ENCODE measurements at regions not wholly inside any gene's neighbourhood (a gene's known extent, or its start where the extent isn't known, plus 50 kb on each side); places are given as distances from the start of the nearest gene placed in this dataset.
"Not testable (repeated sequence)": the region's sequence is repeated elsewhere in the genome, so short reads cannot be mapped to it uniquely, and the experiment has no call there.

DNA sequence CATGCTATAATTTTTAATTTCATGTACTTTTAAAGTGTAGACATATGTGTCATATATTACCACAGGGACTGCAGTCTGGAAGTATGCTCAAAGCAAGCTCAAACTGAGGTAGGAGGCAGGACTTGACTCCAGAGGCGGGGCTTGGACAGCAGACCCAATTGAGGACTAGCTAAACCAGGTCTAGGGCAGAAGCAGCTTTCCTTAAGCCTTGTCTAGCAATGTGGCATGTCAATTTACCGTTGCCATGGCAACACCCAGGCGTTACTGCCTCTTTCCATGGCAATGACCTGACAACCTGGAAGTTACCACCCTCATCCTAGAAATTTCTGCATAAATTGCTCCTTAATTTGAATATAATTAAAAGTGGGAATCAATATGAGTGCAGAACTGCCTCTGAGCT, 249.2 kb upstream of the CXorf66 start:
- WGBS, 2 experiments (ENCODE audit: insufficient coverage in 1 of 2, insufficient read length in 1 of 2) = 43% methylated on average over 2 of the region's 3 CpGs; no CpG with 5 or more reads in 1 of the 2 experiments
- H3K4me1 Mint-ChIP-seq; H3K27me3 ChIP-seq (ENCODE audit: control insufficient read depth, insufficient read depth, low read length, poor library complexity, severe bottlenecking); H3K4me1 ChIP-seq (ENCODE audit: control insufficient read depth, insufficient read depth, low read length); H3K27me3 Mint-ChIP-seq (ENCODE audit: insufficient read depth); H3K4me3 Mint-ChIP-seq; DNase-seq; H3K36me3 Mint-ChIP-seq (ENCODE audit: low read depth); H3K9me3 Mint-ChIP-seq; H3K4me3 ChIP-seq (ENCODE audit: low read length); H3K36me3 ChIP-seq (ENCODE audit: control insufficient read depth, insufficient read depth, low read length); H3K27ac Mint-ChIP-seq; H3K27ac ChIP-seq (ENCODE audit: low read depth, low read length); H3K9ac ChIP-seq (ENCODE audit: extremely low read depth, low read length, poor library complexity, severe bottlenecking); H3K9me3 ChIP-seq (ENCODE audit: control insufficient read depth, low read length): not testable (repeated sequence)

DNA sequence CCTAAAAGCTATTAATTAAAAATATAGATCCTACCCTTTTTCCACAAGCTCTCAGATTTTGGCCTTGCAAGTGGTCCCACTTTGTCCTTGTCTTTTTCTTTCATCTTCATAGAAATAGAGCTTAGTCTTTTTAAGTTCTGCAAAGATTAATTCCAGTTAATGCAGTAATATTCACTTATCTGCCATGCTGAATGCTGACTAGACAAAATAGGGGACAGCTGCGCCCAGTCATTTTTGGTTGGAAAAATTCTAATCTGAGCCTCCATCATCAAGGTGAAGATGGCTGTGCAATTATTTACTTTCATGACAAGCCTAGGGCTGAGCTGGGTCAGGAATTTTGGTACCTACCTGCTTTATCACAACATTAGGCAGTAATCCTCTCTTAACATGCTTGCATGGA, 241.3 kb upstream of the CXorf66 start:
- Mint-ChIP-seq H3K27ac (no peak overlapping the region), H3K4me1 (peaks cover 5% of the 10 kb centered on the region), H3K36me3 (ENCODE audit: low read depth) (no peaks in the 10 kb centered on the region), H3K4me3 (no peak overlapping the region), H3K27me3 (ENCODE audit: insufficient read depth) (no peaks in the 10 kb centered on the region), H3K9me3 (no peaks in the 10 kb centered on the region)
- DNase-seq = no peak
- TF ChIP-seq, protein P1, sequence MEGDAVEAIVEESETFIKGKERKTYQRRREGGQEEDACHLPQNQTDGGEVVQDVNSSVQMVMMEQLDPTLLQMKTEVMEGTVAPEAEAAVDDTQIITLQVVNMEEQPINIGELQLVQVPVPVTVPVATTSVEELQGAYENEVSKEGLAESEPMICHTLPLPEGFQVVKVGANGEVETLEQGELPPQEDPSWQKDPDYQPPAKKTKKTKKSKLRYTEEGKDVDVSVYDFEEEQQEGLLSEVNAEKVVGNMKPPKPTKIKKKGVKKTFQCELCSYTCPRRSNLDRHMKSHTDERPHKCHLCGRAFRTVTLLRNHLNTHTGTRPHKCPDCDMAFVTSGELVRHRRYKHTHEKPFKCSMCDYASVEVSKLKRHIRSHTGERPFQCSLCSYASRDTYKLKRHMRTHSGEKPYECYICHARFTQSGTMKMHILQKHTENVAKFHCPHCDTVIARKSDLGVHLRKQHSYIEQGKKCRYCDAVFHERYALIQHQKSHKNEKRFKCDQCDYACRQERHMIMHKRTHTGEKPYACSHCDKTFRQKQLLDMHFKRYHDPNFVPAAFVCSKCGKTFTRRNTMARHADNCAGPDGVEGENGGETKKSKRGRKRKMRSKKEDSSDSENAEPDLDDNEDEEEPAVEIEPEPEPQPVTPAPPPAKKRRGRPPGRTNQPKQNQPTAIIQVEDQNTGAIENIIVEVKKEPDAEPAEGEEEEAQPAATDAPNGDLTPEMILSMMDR (conservative IDR thresholded peaks at IDR 0.05) = no peak
- H3K36me3 ChIP-seq (ENCODE audit: control insufficient read depth, insufficient read depth, low read length) = no peaks in the 10 kb centered on the region
- WGBS, 2 experiments (ENCODE audit: insufficient coverage in 1 of 2, insufficient read length in 1 of 2) = 100% methylated on average over 1 of the region's 1 CpG; no CpG with 5 or more reads in 1 of the 2 experiments
- no peak overlapping the region for H3K9ac ChIP-seq (ENCODE audit: extremely low read depth, low read length, poor library complexity, severe bottlenecking)
- no peaks in the 10 kb centered on the region for H3K9me3 ChIP-seq (ENCODE audit: control insufficient read depth, low read length)
- H3K4me1 ChIP-seq (ENCODE audit: control insufficient read depth, insufficient read depth, low read length) = no peaks in the 10 kb centered on the region
- no peaks in the 10 kb centered on the region for H3K27me3 ChIP-seq (ENCODE audit: control insufficient read depth, insufficient read depth, low read length, poor library complexity, severe bottlenecking)
- H3K27ac ChIP-seq (ENCODE audit: low read depth, low read length) = no peak overlapping the region
- no peak overlapping the region for H3K4me3 ChIP-seq (ENCODE audit: low read length)

DNA sequence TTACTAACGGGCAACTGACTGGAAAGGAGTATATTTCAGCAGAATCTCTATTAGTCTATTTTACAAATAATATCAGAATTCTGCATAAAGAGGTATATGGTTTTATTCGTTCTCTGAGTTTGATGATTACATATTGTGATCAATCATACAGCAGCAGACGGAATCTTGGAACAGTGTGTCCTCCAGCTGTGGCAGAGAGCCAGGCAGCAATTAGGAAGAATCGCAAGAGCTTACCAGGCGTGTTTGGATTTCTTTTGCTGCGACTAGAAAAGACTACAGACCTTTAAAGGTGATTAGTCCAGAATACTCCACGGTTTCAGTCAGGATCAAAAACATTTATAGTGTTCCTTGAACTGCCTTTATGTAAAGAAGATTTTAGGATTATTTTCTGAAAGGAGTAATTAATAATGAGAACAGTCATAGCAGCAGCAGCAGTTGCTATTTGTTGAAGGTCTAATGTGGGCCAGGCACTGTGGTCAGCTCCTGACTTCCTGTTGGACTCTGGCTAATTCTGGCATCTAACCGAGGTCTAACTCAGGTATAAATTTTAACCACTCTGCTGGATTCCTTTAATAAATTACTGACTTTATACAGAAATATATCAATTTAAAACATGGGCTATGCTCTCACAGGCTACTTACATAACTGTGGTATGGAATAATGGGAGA, 225.3 kb upstream of the CXorf66 start:
- no peak overlapping the region for H3K4me3 Mint-ChIP-seq
- peaks cover 9% of the 10 kb centered on the region for H3K27me3 Mint-ChIP-seq (ENCODE audit: insufficient read depth)
- no peak overlapping the region for H3K27ac Mint-ChIP-seq
- Histone ChIP-seq H3K9me3 (ENCODE audit: control insufficient read depth, low read length) (no peaks in the 10 kb centered on the region), H3K9ac (ENCODE audit: extremely low read depth, low read length, poor library complexity, severe bottlenecking) (no peak overlapping the region), H3K4me3 (ENCODE audit: low read length) (no peak overlapping the region), H3K36me3 (ENCODE audit: control insufficient read depth, insufficient read depth, low read length) (no peaks in the 10 kb centered on the region), H3K27me3 (ENCODE audit: control insufficient read depth, insufficient read depth, low read length, poor library complexity, severe bottlenecking) (peaks cover 13% of the 10 kb centered on the region), H3K27ac (ENCODE audit: low read depth, low read length) (no peak overlapping the region), H3K4me1 (ENCODE audit: control insufficient read depth, insufficient read depth, low read length) (peaks cover 3% of the 10 kb centered on the region)
- H3K9me3 Mint-ChIP-seq = no peaks in the 10 kb centered on the region
- no peak for DNase-seq
- WGBS, 2 experiments (ENCODE audit: insufficient coverage in 1 of 2, insufficient read length in 1 of 2) = 88 to 96% methylated on average over 5 to 8 of the region's 8 CpGs
- H3K4me1 Mint-ChIP-seq = peaks cover 42% of the 10 kb centered on the region
- no peaks in the 10 kb centered on the region for H3K36me3 Mint-ChIP-seq (ENCODE audit: low read depth)
- TF ChIP-seq, protein P1 (conservative IDR thresholded peaks at IDR 0.05) = no peak

DNA sequence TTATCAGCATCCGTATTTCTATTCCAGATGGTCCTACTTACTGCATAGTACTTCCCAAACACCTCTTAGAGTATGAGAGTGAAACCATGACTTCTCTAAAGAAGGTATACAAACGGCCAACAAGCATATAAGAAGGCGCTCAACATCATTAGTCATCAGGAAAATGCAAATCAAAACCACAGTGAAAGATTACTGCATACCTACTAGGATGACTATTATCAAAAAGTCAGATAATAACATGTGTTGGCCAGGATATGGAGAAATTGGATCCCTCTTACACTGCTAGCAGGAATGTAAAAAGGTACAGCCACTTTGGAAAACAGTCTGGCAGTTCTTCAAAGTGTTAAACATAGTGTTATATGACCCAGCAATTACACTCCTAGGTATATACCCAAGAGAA, 215.3 kb upstream of the CXorf66 start:
- no peaks in the 10 kb centered on the region for H3K4me1 ChIP-seq (ENCODE audit: control insufficient read depth, insufficient read depth, low read length)
- no peak overlapping the region for H3K9ac ChIP-seq (ENCODE audit: extremely low read depth, low read length, poor library complexity, severe bottlenecking)
- WGBS, 2 experiments (ENCODE audit: insufficient coverage in 1 of 2, insufficient read length in 1 of 2) = 75% methylated on average over 2 of the region's 3 CpGs; no CpG with 5 or more reads in 1 of the 2 experiments
- TF ChIP-seq, protein P1 (conservative IDR thresholded peaks at IDR 0.05) = no peak
- peaks cover 2% of the 10 kb centered on the region for H3K27me3 Mint-ChIP-seq (ENCODE audit: insufficient read depth)
- no peak overlapping the region for H3K4me3 ChIP-seq (ENCODE audit: low read length)
- H3K9me3 Mint-ChIP-seq = no peaks in the 10 kb centered on the region
- no peaks in the 10 kb centered on the region for H3K36me3 ChIP-seq (ENCODE audit: control insufficient read depth, insufficient read depth, low read length)
- H3K36me3 Mint-ChIP-seq (ENCODE audit: low read depth) = no peaks in the 10 kb centered on the region
- H3K27ac ChIP-seq (ENCODE audit: low read depth, low read length) = no peak overlapping the region
- DNase-seq = no peak
- H3K27ac Mint-ChIP-seq = no peak overlapping the region
- H3K4me1 Mint-ChIP-seq = peaks cover 2% of the 10 kb centered on the region
- no peak overlapping the region for H3K4me3 Mint-ChIP-seq
- no peaks in the 10 kb centered on the region for H3K27me3 ChIP-seq (ENCODE audit: control insufficient read depth, insufficient read depth, low read length, poor library complexity, severe bottlenecking)
- H3K9me3 ChIP-seq (ENCODE audit: control insufficient read depth, low read length) = no peaks in the 10 kb centered on the region

Measured in endodermal cell (in vitro differentiated cells).